HEK293 (cell line): ENCODE measurements at regions not wholly inside any gene's neighbourhood (a gene's known extent, or its start where the extent isn't known, plus 50 kb on each side); places are given as distances from the start of the nearest gene placed in this dataset.

Experiments
- GLI4 ChIP-seq: fragments of 450-650 bp; formaldehyde crosslinking; IDR thresholded peaks from 2 replicates; pipeline ENCODE4 v1.5.1; 2016; ENCODE audit warnings: missing biosample characterization, missing genetic modification characterization
- HOXA7 ChIP-seq: sonication (generic); formaldehyde crosslinking; IDR thresholded peaks from 2 replicates; pipeline ENCODE4 v1.8.1; 2022; ENCODE audit warnings: missing genetic modification reagents, borderline replicate concordance
- YY1 ChIP-seq: fragments of 450-650 bp; formaldehyde crosslinking; IDR thresholded peaks from 2 replicates; pipeline ENCODE4 v1.5.1; 2018; ENCODE audit warnings: missing biosample characterization, missing genetic modification characterization
- ZBTB20 ChIP-seq: fragments of 450-650 bp; formaldehyde crosslinking; IDR thresholded peaks from 2 replicates; pipeline ENCODE4 v1.5.1; 2016; ENCODE audit warnings: missing biosample characterization, missing genetic modification characterization
- ZBTB21 ChIP-seq: fragments of 450-650 bp; formaldehyde crosslinking; IDR thresholded peaks from 2 replicates; pipeline ENCODE4 v1.5.1; 2017; ENCODE audit warnings: missing biosample characterization, missing genetic modification characterization
- ZNF140 ChIP-seq: fragments of 450-650 bp; formaldehyde crosslinking; IDR thresholded peaks from 2 replicates; pipeline ENCODE4 v1.5.1; 2016; ENCODE audit warnings: missing biosample characterization, missing genetic modification characterization
- ZNF19 ChIP-seq: fragments of 450-650 bp; formaldehyde crosslinking; IDR thresholded peaks from 2 replicates; pipeline ENCODE4; 2016; ENCODE audit warnings: missing biosample characterization, missing genetic modification characterization, low read depth
- ZNF274 ChIP-seq, 2 experiments: fragments of 200-500 bp in 1 of 2; fragments of 450-650 bp in 1 of 2; sonication (Bioruptor generic) in 1 of 2; formaldehyde crosslinking in 1 of 2; IDR thresholded peaks; 2 replicates each; pipeline versions ENCODE4 v1.5.1 to v1.6.1; 2014 to 2016; ENCODE audit warnings: borderline replicate concordance in 1 of 2, inconsistent platforms in 1 of 2, low read length in 1 of 2, missing biosample characterization in 1 of 2, missing genetic modification characterization in 1 of 2
- ZNF837 ChIP-seq: fragments of 450-650 bp; formaldehyde crosslinking; IDR thresholded peaks from 2 replicates; pipeline ENCODE4 v1.5.1; 2016; ENCODE audit warnings: missing biosample characterization, missing genetic modification characterization
- TF ChIP-seq, protein P1 (sequence below): fragments of 450-650 bp; formaldehyde crosslinking; IDR thresholded peaks from 2 replicates; pipeline ENCODE4 v1.5.1; 2016; ENCODE audit warnings: missing biosample characterization, missing genetic modification characterization
- TF ChIP-seq, protein P2 (sequence below): fragments of 450-650 bp; formaldehyde crosslinking; optimal IDR thresholded peaks from 2 replicates; pipeline ENCODE3; 2016; ENCODE audit warnings: missing biosample characterization, mild to moderate bottlenecking, missing genetic modification characterization
- TF ChIP-seq, protein P3 (sequence below): fragments of 450-650 bp; formaldehyde crosslinking; IDR thresholded peaks from 2 replicates; pipeline ENCODE4 v1.5.1; 2016; ENCODE audit warnings: missing biosample characterization, missing genetic modification characterization
- TF ChIP-seq, protein P4 (sequence below): fragments of 450-650 bp; formaldehyde crosslinking; IDR thresholded peaks from 2 replicates; pipeline ENCODE4 v1.5.1; 2016; ENCODE audit warnings: missing biosample characterization, missing genetic modification characterization

DNA sequence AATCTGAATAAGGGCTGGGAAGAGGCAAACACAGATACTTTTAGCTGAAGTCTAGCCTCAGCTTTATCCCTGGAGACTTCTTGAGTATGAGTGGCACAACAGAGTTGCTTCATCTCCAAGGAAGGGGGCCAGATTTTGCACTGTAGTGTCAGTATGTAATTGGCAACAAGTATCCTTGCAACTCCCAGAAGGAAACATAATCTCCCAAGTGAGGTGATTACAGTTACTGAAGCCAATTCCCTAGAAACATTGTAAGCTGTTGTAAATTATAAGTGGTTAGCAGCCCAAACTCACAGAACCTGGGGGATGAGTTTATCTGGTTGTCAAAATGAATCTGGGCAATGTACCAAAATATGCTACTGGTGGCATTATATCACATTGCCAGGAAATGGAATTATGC lies 2065.7 kb upstream of the PCDH20 start:
- TF ChIP-seq ZNF274 (IDR thresholded peaks at IDR 0.05; ENCODE audit: low read length) (no peak), ZNF274 (tag by site-specific recombination; IDR thresholded peaks at IDR 0.05; ENCODE audit: borderline replicate concordance) (no peak), ZNF837 (tag by site-specific recombination) (no peak), HOXA7 (CRISPR knock-in tag) (no peak), ZBTB21 (no peak), ZBTB20 (tag by site-specific recombination) (no peak), ZNF140 (tag by site-specific recombination) (no peak), GLI4 (tag by site-specific recombination) (no peak), ZNF19 (tag by site-specific recombination) (no peak), YY1 (no peak)
- TF ChIP-seq, protein P1, sequence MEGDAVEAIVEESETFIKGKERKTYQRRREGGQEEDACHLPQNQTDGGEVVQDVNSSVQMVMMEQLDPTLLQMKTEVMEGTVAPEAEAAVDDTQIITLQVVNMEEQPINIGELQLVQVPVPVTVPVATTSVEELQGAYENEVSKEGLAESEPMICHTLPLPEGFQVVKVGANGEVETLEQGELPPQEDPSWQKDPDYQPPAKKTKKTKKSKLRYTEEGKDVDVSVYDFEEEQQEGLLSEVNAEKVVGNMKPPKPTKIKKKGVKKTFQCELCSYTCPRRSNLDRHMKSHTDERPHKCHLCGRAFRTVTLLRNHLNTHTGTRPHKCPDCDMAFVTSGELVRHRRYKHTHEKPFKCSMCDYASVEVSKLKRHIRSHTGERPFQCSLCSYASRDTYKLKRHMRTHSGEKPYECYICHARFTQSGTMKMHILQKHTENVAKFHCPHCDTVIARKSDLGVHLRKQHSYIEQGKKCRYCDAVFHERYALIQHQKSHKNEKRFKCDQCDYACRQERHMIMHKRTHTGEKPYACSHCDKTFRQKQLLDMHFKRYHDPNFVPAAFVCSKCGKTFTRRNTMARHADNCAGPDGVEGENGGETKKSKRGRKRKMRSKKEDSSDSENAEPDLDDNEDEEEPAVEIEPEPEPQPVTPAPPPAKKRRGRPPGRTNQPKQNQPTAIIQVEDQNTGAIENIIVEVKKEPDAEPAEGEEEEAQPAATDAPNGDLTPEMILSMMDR = no peak
- TF ChIP-seq, protein P2, sequence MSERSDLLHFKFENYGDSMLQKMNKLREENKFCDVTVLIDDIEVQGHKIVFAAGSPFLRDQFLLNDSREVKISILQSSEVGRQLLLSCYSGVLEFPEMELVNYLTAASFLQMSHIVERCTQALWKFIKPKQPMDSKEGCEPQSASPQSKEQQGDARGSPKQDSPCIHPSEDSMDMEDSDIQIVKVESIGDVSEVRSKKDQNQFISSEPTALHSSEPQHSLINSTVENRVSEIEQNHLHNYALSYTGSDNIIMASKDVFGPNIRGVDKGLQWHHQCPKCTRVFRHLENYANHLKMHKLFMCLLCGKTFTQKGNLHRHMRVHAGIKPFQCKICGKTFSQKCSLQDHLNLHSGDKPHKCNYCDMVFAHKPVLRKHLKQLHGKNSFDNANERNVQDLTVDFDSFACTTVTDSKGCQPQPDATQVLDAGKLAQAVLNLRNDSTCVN (tag by site-specific recombination) = no peak
- TF ChIP-seq, protein P3, sequence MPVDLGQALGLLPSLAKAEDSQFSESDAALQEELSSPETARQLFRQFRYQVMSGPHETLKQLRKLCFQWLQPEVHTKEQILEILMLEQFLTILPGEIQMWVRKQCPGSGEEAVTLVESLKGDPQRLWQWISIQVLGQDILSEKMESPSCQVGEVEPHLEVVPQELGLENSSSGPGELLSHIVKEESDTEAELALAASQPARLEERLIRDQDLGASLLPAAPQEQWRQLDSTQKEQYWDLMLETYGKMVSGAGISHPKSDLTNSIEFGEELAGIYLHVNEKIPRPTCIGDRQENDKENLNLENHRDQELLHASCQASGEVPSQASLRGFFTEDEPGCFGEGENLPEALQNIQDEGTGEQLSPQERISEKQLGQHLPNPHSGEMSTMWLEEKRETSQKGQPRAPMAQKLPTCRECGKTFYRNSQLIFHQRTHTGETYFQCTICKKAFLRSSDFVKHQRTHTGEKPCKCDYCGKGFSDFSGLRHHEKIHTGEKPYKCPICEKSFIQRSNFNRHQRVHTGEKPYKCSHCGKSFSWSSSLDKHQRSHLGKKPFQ = no peak
- TF ChIP-seq, protein P4, sequence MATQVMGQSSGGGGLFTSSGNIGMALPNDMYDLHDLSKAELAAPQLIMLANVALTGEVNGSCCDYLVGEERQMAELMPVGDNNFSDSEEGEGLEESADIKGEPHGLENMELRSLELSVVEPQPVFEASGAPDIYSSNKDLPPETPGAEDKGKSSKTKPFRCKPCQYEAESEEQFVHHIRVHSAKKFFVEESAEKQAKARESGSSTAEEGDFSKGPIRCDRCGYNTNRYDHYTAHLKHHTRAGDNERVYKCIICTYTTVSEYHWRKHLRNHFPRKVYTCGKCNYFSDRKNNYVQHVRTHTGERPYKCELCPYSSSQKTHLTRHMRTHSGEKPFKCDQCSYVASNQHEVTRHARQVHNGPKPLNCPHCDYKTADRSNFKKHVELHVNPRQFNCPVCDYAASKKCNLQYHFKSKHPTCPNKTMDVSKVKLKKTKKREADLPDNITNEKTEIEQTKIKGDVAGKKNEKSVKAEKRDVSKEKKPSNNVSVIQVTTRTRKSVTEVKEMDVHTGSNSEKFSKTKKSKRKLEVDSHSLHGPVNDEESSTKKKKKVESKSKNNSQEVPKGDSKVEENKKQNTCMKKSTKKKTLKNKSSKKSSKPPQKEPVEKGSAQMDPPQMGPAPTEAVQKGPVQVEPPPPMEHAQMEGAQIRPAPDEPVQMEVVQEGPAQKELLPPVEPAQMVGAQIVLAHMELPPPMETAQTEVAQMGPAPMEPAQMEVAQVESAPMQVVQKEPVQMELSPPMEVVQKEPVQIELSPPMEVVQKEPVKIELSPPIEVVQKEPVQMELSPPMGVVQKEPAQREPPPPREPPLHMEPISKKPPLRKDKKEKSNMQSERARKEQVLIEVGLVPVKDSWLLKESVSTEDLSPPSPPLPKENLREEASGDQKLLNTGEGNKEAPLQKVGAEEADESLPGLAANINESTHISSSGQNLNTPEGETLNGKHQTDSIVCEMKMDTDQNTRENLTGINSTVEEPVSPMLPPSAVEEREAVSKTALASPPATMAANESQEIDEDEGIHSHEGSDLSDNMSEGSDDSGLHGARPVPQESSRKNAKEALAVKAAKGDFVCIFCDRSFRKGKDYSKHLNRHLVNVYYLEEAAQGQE (tag by site-specific recombination) = no peak
